ENCODE measurements at regions not wholly inside any gene's neighbourhood (a gene's known extent, or its start where the extent isn't known, plus 50 kb on each side); places are given as distances from the start of the nearest gene placed in this dataset.
"Not testable (repeated sequence)": the region's sequence is repeated elsewhere in the genome, so short reads cannot be mapped to it uniquely, and the experiment has no call there.

DNA sequence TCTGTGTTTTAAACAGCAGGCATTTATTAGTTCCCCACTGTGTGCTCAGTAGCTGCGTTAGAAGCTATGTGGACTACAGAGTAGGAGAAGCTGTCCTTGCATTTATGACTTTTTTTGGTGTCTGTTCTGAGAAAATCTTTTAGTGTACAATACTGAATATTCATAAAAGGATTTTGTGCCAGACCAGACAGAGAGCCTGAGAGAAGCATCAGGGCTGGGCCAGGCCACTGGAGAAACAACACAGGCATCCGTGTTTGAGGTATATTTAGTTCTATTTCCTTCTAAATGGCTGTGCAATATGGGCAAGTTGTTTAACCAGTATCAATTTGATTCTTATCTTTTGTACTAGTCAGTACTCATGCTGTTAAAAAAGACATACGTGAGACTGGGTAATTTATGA lies 182.8 kb downstream of the SH2D4B start:
- no peaks in the 10 kb centered on the region for H3K79me2 ChIP-seq (ENCODE audit: insufficient read depth, low read length)
- H3K9ac ChIP-seq (ENCODE audit: low read depth, low read length) = no peak overlapping the region
- H3K27ac ChIP-seq (ENCODE audit: low read length) = no peak overlapping the region
- DNase-seq (no peak), ATAC-seq (ENCODE audit: insufficient read depth, low read depth) (no peak)
- no peak overlapping the region for H3K4me2 ChIP-seq (ENCODE audit: insufficient read depth, low read length)
- peaks cover 2% of the 10 kb centered on the region for H3K27me3 ChIP-seq (ENCODE audit: insufficient read depth, low read length, poor library complexity)
- no peaks in the 10 kb centered on the region for H3K4me1 ChIP-seq (ENCODE audit: insufficient read depth, low read length)
- H3K36me3 ChIP-seq (ENCODE audit: insufficient read depth, low read length) = no peaks in the 10 kb centered on the region
- no peak overlapping the region for H2AFZ ChIP-seq (ENCODE audit: low read depth, low read length)
- no peak overlapping the region for H3K4me3 ChIP-seq (ENCODE audit: low read depth in 1 of 2, low read length in 2 of 2)
- H3K9me3 ChIP-seq (ENCODE audit: insufficient read depth, low read length, severe bottlenecking) = no peaks in the 10 kb centered on the region
- no peak for TF ChIP-seq EZH2 (IDR thresholded peaks at IDR 0.05; ENCODE audit: borderline replicate concordance, low read depth, low read length, severe bottlenecking)
- TF ChIP-seq, protein P1, sequence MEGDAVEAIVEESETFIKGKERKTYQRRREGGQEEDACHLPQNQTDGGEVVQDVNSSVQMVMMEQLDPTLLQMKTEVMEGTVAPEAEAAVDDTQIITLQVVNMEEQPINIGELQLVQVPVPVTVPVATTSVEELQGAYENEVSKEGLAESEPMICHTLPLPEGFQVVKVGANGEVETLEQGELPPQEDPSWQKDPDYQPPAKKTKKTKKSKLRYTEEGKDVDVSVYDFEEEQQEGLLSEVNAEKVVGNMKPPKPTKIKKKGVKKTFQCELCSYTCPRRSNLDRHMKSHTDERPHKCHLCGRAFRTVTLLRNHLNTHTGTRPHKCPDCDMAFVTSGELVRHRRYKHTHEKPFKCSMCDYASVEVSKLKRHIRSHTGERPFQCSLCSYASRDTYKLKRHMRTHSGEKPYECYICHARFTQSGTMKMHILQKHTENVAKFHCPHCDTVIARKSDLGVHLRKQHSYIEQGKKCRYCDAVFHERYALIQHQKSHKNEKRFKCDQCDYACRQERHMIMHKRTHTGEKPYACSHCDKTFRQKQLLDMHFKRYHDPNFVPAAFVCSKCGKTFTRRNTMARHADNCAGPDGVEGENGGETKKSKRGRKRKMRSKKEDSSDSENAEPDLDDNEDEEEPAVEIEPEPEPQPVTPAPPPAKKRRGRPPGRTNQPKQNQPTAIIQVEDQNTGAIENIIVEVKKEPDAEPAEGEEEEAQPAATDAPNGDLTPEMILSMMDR (IDR thresholded peaks at IDR 0.05; ENCODE audit: borderline replicate concordance, extremely low read depth, low read length, poor library complexity, severe bottlenecking) = no peak
- no peaks in the 10 kb centered on the region for H4K20me1 ChIP-seq (ENCODE audit: insufficient read depth, low read length)

DNA sequence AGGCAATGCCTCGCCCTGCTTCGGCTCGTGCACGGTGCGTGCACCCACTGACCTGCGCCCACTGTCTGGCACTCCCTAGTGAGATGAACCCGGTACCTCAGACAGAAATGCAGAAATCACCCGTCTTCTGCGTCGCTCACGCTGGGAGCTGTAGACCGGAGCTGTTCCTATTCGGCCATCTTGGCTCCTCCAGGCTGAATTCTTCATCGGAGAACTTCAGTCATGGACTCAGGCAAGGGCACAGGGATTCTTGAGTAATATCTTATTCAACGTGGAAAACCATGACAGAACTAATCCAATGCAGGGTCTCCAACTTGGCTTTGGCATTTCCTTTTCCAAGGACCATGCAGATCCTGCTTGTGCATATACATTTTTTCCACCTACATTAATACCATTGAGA lies 190.7 kb downstream of the SH2D4B start:
- H3K4me1 ChIP-seq (ENCODE audit: insufficient read depth, low read length) = not testable (repeated sequence)

DNA sequence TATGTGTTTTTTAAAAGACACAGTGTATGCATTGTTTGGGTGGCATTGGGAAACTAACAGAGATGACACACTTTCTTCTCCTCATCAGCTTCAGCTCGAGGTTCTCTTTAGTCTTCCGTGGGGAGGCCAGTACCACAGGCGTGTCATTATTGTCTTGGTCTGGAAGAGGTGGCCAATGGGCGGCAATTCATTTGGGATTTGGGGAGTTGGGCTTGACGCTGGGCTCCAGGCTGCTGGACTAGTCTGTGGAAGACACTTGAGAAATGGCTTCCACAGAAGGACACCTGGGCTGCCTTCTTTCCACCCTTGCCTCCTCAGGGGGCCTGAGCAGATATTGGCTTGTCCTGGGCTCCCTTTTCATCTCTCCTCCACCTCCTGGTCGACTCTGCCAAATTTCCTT lies 192.2 kb downstream of the SH2D4B start:
- TF ChIP-seq EZH2 (IDR thresholded peaks at IDR 0.05; ENCODE audit: borderline replicate concordance, low read depth, low read length, severe bottlenecking) = no peak
- TF ChIP-seq, protein P1 (IDR thresholded peaks at IDR 0.05; ENCODE audit: borderline replicate concordance, extremely low read depth, low read length, poor library complexity, severe bottlenecking) = no peak
- Histone ChIP-seq H4K20me1 (ENCODE audit: insufficient read depth, low read length) (no peaks in the 10 kb centered on the region), H2AFZ (ENCODE audit: low read depth, low read length) (no peak overlapping the region), H3K36me3 (ENCODE audit: insufficient read depth, low read length) (no peaks in the 10 kb centered on the region), H3K9me3 (ENCODE audit: insufficient read depth, low read length, severe bottlenecking) (no peaks in the 10 kb centered on the region), H3K27ac (ENCODE audit: low read length) (no peak overlapping the region), H3K9ac (ENCODE audit: low read depth, low read length) (no peak overlapping the region), H3K79me2 (ENCODE audit: insufficient read depth, low read length) (no peaks in the 10 kb centered on the region), H3K4me2 (ENCODE audit: insufficient read depth, low read length) (no peak overlapping the region), H3K4me3 (ENCODE audit: low read depth in 1 of 2, low read length in 2 of 2) (no peak overlapping the region), H3K27me3 (ENCODE audit: insufficient read depth, low read length, poor library complexity) (no peaks in the 10 kb centered on the region), H3K4me1 (ENCODE audit: insufficient read depth, low read length) (no peaks in the 10 kb centered on the region)
- ATAC-seq (ENCODE audit: insufficient read depth, low read depth) (no peak), DNase-seq (no peak)

More for the DNA sequence above, 190.7 kb downstream of the SH2D4B start:
- H3K27ac ChIP-seq (ENCODE audit: low read length); H3K27me3 ChIP-seq (ENCODE audit: insufficient read depth, low read length, poor library complexity); H4K20me1 ChIP-seq (ENCODE audit: insufficient read depth, low read length); H3K9ac ChIP-seq (ENCODE audit: low read depth, low read length); H3K4me3 ChIP-seq (ENCODE audit: low read depth in 1 of 2, low read length in 2 of 2); H3K4me2 ChIP-seq (ENCODE audit: insufficient read depth, low read length); ATAC-seq (ENCODE audit: insufficient read depth, low read depth); H3K79me2 ChIP-seq (ENCODE audit: insufficient read depth, low read length); H2AFZ ChIP-seq (ENCODE audit: low read depth, low read length); DNase-seq; H3K36me3 ChIP-seq (ENCODE audit: insufficient read depth, low read length); H3K9me3 ChIP-seq (ENCODE audit: insufficient read depth, low read length, severe bottlenecking): not testable (repeated sequence)

DNA sequence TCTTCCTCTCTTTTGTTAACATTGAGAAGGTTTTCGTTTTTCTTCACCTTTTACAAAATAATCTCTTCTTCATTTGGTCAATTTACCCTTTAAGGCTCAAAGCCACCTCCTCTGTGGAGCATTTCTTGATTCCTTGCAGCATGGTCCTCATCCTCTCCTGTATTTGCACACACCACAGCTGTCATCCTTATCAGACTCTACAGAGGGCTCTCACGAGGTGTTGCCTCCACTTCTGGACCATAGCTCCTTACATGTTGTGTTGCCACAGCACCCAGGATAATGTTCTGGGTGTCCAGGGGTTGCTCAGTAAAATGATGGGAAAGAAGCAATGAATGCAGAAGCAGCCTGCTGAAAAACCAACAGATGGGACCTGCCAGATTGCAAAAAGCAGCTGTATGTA lies 192.8 kb downstream of the SH2D4B start:
- ATAC-seq (ENCODE audit: insufficient read depth, low read depth) = no peak
- Histone ChIP-seq H3K4me2 (ENCODE audit: insufficient read depth, low read length) (no peak overlapping the region), H4K20me1 (ENCODE audit: insufficient read depth, low read length) (no peaks in the 10 kb centered on the region)

More for the DNA sequence above, 192.8 kb downstream of the SH2D4B start:
- no peak overlapping the region for H3K4me3 ChIP-seq (ENCODE audit: low read depth in 1 of 2, low read length in 2 of 2)
- H3K9ac ChIP-seq (ENCODE audit: low read depth, low read length) = no peak overlapping the region
- no peak overlapping the region for H2AFZ ChIP-seq (ENCODE audit: low read depth, low read length)
- no peaks in the 10 kb centered on the region for H3K9me3 ChIP-seq (ENCODE audit: insufficient read depth, low read length, severe bottlenecking)
- H3K4me1 ChIP-seq (ENCODE audit: insufficient read depth, low read length) = no peaks in the 10 kb centered on the region
- DNase-seq = no peak
- no peaks in the 10 kb centered on the region for H3K27me3 ChIP-seq (ENCODE audit: insufficient read depth, low read length, poor library complexity)
- TF ChIP-seq, protein P1 (IDR thresholded peaks at IDR 0.05; ENCODE audit: borderline replicate concordance, extremely low read depth, low read length, poor library complexity, severe bottlenecking) = no peak
- TF ChIP-seq EZH2 (IDR thresholded peaks at IDR 0.05; ENCODE audit: borderline replicate concordance, low read depth, low read length, severe bottlenecking) = no peak
- H3K27ac ChIP-seq (ENCODE audit: low read length) = no peak overlapping the region
- no peaks in the 10 kb centered on the region for H3K36me3 ChIP-seq (ENCODE audit: insufficient read depth, low read length)
- no peaks in the 10 kb centered on the region for H3K79me2 ChIP-seq (ENCODE audit: insufficient read depth, low read length)
